Muscle layer of duodenum (tissue), 2 donors: ENCODE measurements at regions not wholly inside any gene's neighbourhood (a gene's known extent, or its start where the extent isn't known, plus 50 kb on each side); places are given as distances from the start of the nearest gene placed in this dataset.
"Not testable (repeated sequence)": the region's sequence is repeated elsewhere in the genome, so short reads cannot be mapped to it uniquely, and the experiment has no call there.

Experiments
- H3K27ac ChIP-seq: one replicate; pipeline ENCODE4 v1.7.0; 2013; ENCODE audit warnings: mild to moderate bottlenecking, low read length
- H3K27me3 ChIP-seq: one replicate; pipeline ENCODE4 v1.7.0; 2013; ENCODE audit warnings: low read depth, mild to moderate bottlenecking, control low read depth, low read length
- H3K36me3 ChIP-seq, 2 donors: one replicate each; pipeline ENCODE4 v1.7.0; 2013; ENCODE audit warnings: low read length in 2 of 2, control low read depth in 1 of 2, mild to moderate bottlenecking in 1 of 2; ENCODE audit not compliant: insufficient read depth in 2 of 2, control insufficient read depth in 1 of 2
- H3K4me1 ChIP-seq, 2 donors: one replicate each; pipeline ENCODE4 v1.7.0; 2013; ENCODE audit warnings: low read length in 2 of 2, mild to moderate bottlenecking in 2 of 2, control low read depth in 1 of 2, moderate library complexity in 1 of 2; ENCODE audit not compliant: insufficient read depth in 2 of 2, control insufficient read depth in 1 of 2
- H3K4me3 ChIP-seq, 2 donors: one replicate each; pipeline ENCODE4 v1.7.0; 2013; ENCODE audit warnings: low read length in 2 of 2, low read depth in 1 of 2, mild to moderate bottlenecking in 1 of 2
- H3K9me3 ChIP-seq, 2 donors: one replicate each; pipeline ENCODE4 v1.7.0; 2013; ENCODE audit warnings: low read length in 2 of 2, control low read depth in 1 of 2, mild to moderate bottlenecking in 1 of 2; ENCODE audit not compliant: control insufficient read depth in 1 of 2
- donor health status: healthy.

GRCh38 chr11:26931248-26931631 is 62.7 kb upstream of the FIBIN start:
- Histone ChIP-seq H3K27me3 (no peaks in the 10 kb centered on the region), H3K4me3 (no peak overlapping the region), H3K27ac (no peak overlapping the region), H3K4me1 (no peaks in the 10 kb centered on the region), H3K36me3 (no peaks in the 10 kb centered on the region), H3K9me3 (no peaks in the 10 kb centered on the region)

GRCh38 chr11:26931881-26932280 is 62.0 kb upstream of the FIBIN start:
- Histone ChIP-seq H3K9me3 (no peaks in the 10 kb centered on the region), H3K27me3 (no peaks in the 10 kb centered on the region), H3K4me3 (no peak overlapping the region), H3K27ac (no peak overlapping the region), H3K4me1 (no peaks in the 10 kb centered on the region), H3K36me3 (no peaks in the 10 kb centered on the region)

GRCh38 chr11:26936109-26936508 is 57.8 kb upstream of the FIBIN start:
- Histone ChIP-seq H3K27ac (no peak overlapping the region), H3K27me3 (no peaks in the 10 kb centered on the region), H3K36me3 (no peaks in the 10 kb centered on the region), H3K9me3 (no peaks in the 10 kb centered on the region), H3K4me1 (no peaks in the 10 kb centered on the region), H3K4me3 (no peak overlapping the region)

- H3K9me3 ChIP-seq, result no peaks in the 10 kb centered on the region
- H3K27ac ChIP-seq, result no peak overlapping the region
- no peaks in the 10 kb centered on the region for H3K36me3 ChIP-seq
- H3K4me3 ChIP-seq, result no peak overlapping the region
- no peaks in the 10 kb centered on the region for H3K27me3 ChIP-seq
- H3K4me1 ChIP-seq, result no peaks in the 10 kb centered on the region
Observed at GRCh38 chr11:26937386-26937785, 56.5 kb upstream of the FIBIN start.

GRCh38 chr11:26940501-26940900 is 53.4 kb upstream of the FIBIN start:
- not testable (repeated sequence) for H3K27ac ChIP-seq, H3K27me3 ChIP-seq, H3K4me3 ChIP-seq, H3K4me1 ChIP-seq, H3K36me3 ChIP-seq, H3K9me3 ChIP-seq

- no peaks in the 10 kb centered on the region for H3K36me3 ChIP-seq
- no peak overlapping the region for H3K4me3 ChIP-seq
- H3K9me3 ChIP-seq, result no peaks in the 10 kb centered on the region
- peaks cover 0 to 5% of the 10 kb centered on the region in 2 donors for H3K4me1 ChIP-seq
- no peaks in the 10 kb centered on the region for H3K27me3 ChIP-seq
- no peak overlapping the region for H3K27ac ChIP-seq
Observed at GRCh38 chr11:26942356-26942755, 51.6 kb upstream of the FIBIN start.

GRCh38 chr11:26943636-26944035 is 50.3 kb upstream of the FIBIN start:
- no peak overlapping the region for H3K27ac ChIP-seq
- no peaks in the 10 kb centered on the region for H3K27me3 ChIP-seq
- no peaks in the 10 kb centered on the region for H3K9me3 ChIP-seq
- H3K36me3 ChIP-seq, result no peaks in the 10 kb centered on the region
- peaks cover 7 to 9% of the 10 kb centered on the region in 2 donors for H3K4me1 ChIP-seq
- H3K4me3 ChIP-seq, result no peak overlapping the region
